ENCODE measurements at regions not wholly inside any gene's neighbourhood (a gene's known extent, or its start where the extent isn't known, plus 50 kb on each side); places are given as distances from the start of the nearest gene placed in this dataset.
"Not testable (repeated sequence)": the region's sequence is repeated elsewhere in the genome, so short reads cannot be mapped to it uniquely, and the experiment has no call there.

- Histone ChIP-seq H3K27me3 (ENCODE audit: control insufficient read depth, insufficient read depth, low read length) (no peaks in the 10 kb centered on the region), H3K9me3 (ENCODE audit: control insufficient read depth, insufficient read depth, low read depth, low read length) (no peaks in the 10 kb centered on the region), H3K9ac (ENCODE audit: low read length) (no peak overlapping the region), H3K36me3 (ENCODE audit: control insufficient read depth, insufficient read depth, low read length) (no peaks in the 10 kb centered on the region), H3K4me3 (ENCODE audit: low read depth, low read length) (no peak overlapping the region), H3K4me1 (ENCODE audit: control insufficient read depth, insufficient read depth, low read length) (peaks cover 15% of the 10 kb centered on the region), H3K27ac (ENCODE audit: low read depth, low read length) (no peak overlapping the region)
Measured at GRCh38 chr4:111066001-111066400, 443.1 kb upstream of the PITX2 start.

GRCh38 chr4:111066447-111066846 lies 443.6 kb upstream of the PITX2 start:
- H3K27ac ChIP-seq (ENCODE audit: low read depth, low read length): no peak overlapping the region
- H3K9me3 ChIP-seq (ENCODE audit: control insufficient read depth, insufficient read depth, low read depth, low read length): no peaks in the 10 kb centered on the region
- no peak overlapping the region for H3K4me3 ChIP-seq (ENCODE audit: low read depth, low read length)
- H3K9ac ChIP-seq (ENCODE audit: low read length): no peak overlapping the region
- H3K36me3 ChIP-seq (ENCODE audit: control insufficient read depth, insufficient read depth, low read length): no peaks in the 10 kb centered on the region
- peaks cover 15% of the 10 kb centered on the region for H3K4me1 ChIP-seq (ENCODE audit: control insufficient read depth, insufficient read depth, low read length)
- no peaks in the 10 kb centered on the region for H3K27me3 ChIP-seq (ENCODE audit: control insufficient read depth, insufficient read depth, low read length)

- Histone ChIP-seq H3K4me1 (ENCODE audit: control insufficient read depth, insufficient read depth, low read length) (peaks cover 15% of the 10 kb centered on the region), H3K4me3 (ENCODE audit: low read depth, low read length) (no peak overlapping the region), H3K27ac (ENCODE audit: low read depth, low read length) (no peak overlapping the region), H3K27me3 (ENCODE audit: control insufficient read depth, insufficient read depth, low read length) (no peaks in the 10 kb centered on the region), H3K36me3 (ENCODE audit: control insufficient read depth, insufficient read depth, low read length) (no peaks in the 10 kb centered on the region), H3K9ac (ENCODE audit: low read length) (no peak overlapping the region), H3K9me3 (ENCODE audit: control insufficient read depth, insufficient read depth, low read depth, low read length) (no peaks in the 10 kb centered on the region)
Measured at GRCh38 chr4:111066887-111067286, 444.0 kb upstream of the PITX2 start.

DNA sequence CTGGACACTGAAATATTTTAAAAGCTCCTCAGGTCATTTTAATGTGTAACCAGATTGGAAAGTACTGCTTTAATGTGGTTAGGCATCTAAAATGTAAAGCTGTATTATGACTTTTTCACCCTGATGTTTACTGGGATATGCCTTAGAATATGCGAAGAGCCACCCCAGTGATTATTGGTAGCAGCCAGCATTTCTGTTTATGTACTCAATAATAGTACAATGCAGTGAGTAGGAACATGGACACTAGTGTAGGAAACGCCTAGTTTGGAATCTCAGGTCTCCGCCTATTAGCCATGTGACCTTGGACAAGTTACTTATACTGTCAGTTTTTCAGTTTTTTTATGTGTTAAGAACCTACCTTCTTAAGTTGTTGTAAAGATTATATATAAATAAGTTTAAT lies 446.0 kb upstream of the PITX2 start:
- Histone ChIP-seq H3K9me3 (ENCODE audit: control insufficient read depth, insufficient read depth, low read depth, low read length) (0 out of 2 replicates have a peak, but pooled peaks cover 4% of the 10 kb centered on the region), H3K9ac (ENCODE audit: low read length) (no peak overlapping the region), H3K27me3 (ENCODE audit: control insufficient read depth, insufficient read depth, low read length) (no peaks in the 10 kb centered on the region), H3K27ac (ENCODE audit: low read depth, low read length) (no peak overlapping the region), H3K4me3 (ENCODE audit: low read depth, low read length) (no peak overlapping the region), H3K4me1 (ENCODE audit: control insufficient read depth, insufficient read depth, low read length) (peaks cover 12% of the 10 kb centered on the region), H3K36me3 (ENCODE audit: control insufficient read depth, insufficient read depth, low read length) (no peaks in the 10 kb centered on the region)

DNA sequence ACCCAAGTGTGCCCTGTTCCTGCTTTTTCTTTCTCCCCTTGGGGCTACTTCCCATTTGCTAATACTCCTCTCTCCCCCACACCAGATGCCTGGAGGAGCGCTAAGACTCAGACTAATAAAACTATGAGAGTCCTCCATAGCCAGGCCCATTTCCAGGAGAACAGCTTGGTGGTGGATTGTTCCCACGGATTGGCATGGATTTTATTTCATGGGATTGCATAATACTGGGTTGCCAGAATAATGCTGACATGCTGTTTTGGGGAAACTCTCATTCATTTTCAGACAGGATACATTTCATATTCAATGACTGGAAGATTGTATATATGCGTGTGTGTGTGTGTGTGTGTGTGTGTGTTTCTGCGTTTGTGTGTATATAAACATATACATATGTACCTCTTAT lies 447.5 kb upstream of the PITX2 start:
- H3K9ac ChIP-seq (ENCODE audit: low read length): no peak overlapping the region
- H3K27me3 ChIP-seq (ENCODE audit: control insufficient read depth, insufficient read depth, low read length): no peaks in the 10 kb centered on the region
- peaks cover 3% of the 10 kb centered on the region; the same call in 1 of the 2 replicates for H3K4me1 ChIP-seq (ENCODE audit: control insufficient read depth, insufficient read depth, low read length)
- H3K27ac ChIP-seq (ENCODE audit: low read depth, low read length): no peak overlapping the region
- H3K4me3 ChIP-seq (ENCODE audit: low read depth, low read length): no peak overlapping the region
- H3K36me3 ChIP-seq (ENCODE audit: control insufficient read depth, insufficient read depth, low read length): no peaks in the 10 kb centered on the region
- 0 out of 2 replicates have a peak, but pooled peaks cover 4% of the 10 kb centered on the region for H3K9me3 ChIP-seq (ENCODE audit: control insufficient read depth, insufficient read depth, low read depth, low read length)

DNA sequence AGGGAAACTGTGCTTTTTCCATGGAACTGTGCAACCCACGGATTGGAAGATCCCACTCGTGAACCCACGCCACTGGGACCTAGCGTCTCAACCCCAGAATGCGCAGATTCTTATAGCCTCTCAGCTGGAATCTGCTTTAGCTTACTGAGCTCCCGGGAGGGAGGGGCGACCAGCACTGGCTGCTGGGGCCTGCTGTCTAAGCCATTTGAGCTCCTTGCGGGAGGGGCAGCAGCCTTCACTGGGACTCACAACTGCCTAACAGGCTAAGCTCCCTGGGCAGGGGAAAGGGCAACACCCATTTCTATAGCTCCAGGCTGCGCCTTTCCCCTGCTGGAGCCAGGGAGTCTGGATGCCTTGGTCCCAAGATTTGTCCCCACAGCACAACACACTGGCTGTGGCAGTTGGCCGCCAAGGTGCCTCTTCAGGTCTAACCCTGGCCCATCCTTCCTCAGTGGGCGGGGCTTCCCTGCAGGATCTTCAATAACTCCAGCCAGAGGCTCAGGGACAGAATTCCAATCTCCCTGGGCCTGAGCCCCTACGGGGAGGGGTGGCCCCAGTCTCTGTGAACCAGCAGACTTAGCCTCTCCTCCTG lies 451.7 kb upstream of the PITX2 start:
- no peaks in the 10 kb centered on the region for H3K27me3 ChIP-seq (ENCODE audit: control insufficient read depth, insufficient read depth, low read length)
- H3K36me3 ChIP-seq (ENCODE audit: control insufficient read depth, insufficient read depth, low read length): no peaks in the 10 kb centered on the region
- 0 out of 2 replicates have a peak, but pooled peaks cover 4% of the 10 kb centered on the region for H3K9me3 ChIP-seq (ENCODE audit: control insufficient read depth, insufficient read depth, low read depth, low read length)
- no peak overlapping the region for H3K9ac ChIP-seq (ENCODE audit: low read length)
- no peak overlapping the region for H3K27ac ChIP-seq (ENCODE audit: low read depth, low read length)
- H3K4me1 ChIP-seq (ENCODE audit: control insufficient read depth, insufficient read depth, low read length): peaks cover 3% of the 10 kb centered on the region; the same call in 1 of the 2 replicates
- no peak overlapping the region for H3K4me3 ChIP-seq (ENCODE audit: low read depth, low read length)

DNA sequence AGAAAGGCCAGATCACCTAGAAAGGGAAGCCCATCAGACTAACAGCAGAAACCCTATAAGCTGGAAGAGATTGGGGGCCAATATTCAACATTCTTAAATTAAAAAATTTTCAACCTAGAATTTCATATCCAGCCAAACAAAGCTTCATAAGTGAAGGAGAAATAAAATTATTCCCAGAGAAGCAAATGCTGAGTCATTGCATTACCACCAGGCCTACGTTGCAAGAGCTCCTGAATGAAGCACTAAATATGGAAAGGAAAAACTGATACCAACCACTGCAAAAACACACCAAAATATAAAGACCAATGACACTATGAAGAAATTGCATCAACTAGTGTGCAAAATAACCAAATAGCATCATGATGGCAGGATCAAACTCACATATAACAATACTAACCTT lies 453.4 kb upstream of the PITX2 start:
- not testable (repeated sequence) for H3K4me1 ChIP-seq (ENCODE audit: control insufficient read depth, insufficient read depth, low read length); H3K27ac ChIP-seq (ENCODE audit: low read depth, low read length); H3K9me3 ChIP-seq (ENCODE audit: control insufficient read depth, insufficient read depth, low read depth, low read length); H3K36me3 ChIP-seq (ENCODE audit: control insufficient read depth, insufficient read depth, low read length); H3K27me3 ChIP-seq (ENCODE audit: control insufficient read depth, insufficient read depth, low read length); H3K4me3 ChIP-seq (ENCODE audit: low read depth, low read length); H3K9ac ChIP-seq (ENCODE audit: low read length)

GRCh38 chr4:111108153-111108552 lies 485.3 kb upstream of the PITX2 start:
- no peak overlapping the region for H3K27ac ChIP-seq (ENCODE audit: low read depth, low read length)
- no peaks in the 10 kb centered on the region for H3K4me1 ChIP-seq (ENCODE audit: control insufficient read depth, insufficient read depth, low read length)
- no peak overlapping the region for H3K9ac ChIP-seq (ENCODE audit: low read length)
- no peaks in the 10 kb centered on the region for H3K36me3 ChIP-seq (ENCODE audit: control insufficient read depth, insufficient read depth, low read length)
- H3K4me3 ChIP-seq (ENCODE audit: low read depth, low read length): no peak overlapping the region
- no peaks in the 10 kb centered on the region for H3K9me3 ChIP-seq (ENCODE audit: control insufficient read depth, insufficient read depth, low read depth, low read length)
- H3K27me3 ChIP-seq (ENCODE audit: control insufficient read depth, insufficient read depth, low read length): no peaks in the 10 kb centered on the region

DNA sequence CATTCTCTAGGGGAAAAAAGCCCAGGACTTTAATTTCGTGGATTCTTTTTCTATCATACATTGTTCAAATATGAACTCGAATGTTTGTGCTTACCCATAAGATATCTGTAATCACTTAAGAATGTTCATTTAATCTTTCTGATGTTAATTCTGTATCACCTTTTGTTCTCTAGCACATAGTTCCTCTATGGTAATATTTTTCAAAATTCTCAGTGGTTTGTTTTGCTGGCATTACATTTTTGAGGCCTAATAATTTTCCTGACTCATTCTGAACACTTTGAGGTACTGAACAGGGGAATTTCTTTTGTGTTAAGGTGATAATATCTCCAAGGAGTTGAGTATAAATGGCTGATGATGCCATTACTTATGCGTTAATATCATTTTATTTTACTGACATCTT lies 490.7 kb upstream of the PITX2 start:
- Histone ChIP-seq H3K4me3 (ENCODE audit: low read depth, low read length) (no peak overlapping the region), H3K36me3 (ENCODE audit: control insufficient read depth, insufficient read depth, low read length) (no peaks in the 10 kb centered on the region), H3K9me3 (ENCODE audit: control insufficient read depth, insufficient read depth, low read depth, low read length) (no peaks in the 10 kb centered on the region), H3K4me1 (ENCODE audit: control insufficient read depth, insufficient read depth, low read length) (no peaks in the 10 kb centered on the region), H3K27ac (ENCODE audit: low read depth, low read length) (no peak overlapping the region), H3K9ac (ENCODE audit: low read length) (no peak overlapping the region), H3K27me3 (ENCODE audit: control insufficient read depth, insufficient read depth, low read length) (no peaks in the 10 kb centered on the region)

DNA sequence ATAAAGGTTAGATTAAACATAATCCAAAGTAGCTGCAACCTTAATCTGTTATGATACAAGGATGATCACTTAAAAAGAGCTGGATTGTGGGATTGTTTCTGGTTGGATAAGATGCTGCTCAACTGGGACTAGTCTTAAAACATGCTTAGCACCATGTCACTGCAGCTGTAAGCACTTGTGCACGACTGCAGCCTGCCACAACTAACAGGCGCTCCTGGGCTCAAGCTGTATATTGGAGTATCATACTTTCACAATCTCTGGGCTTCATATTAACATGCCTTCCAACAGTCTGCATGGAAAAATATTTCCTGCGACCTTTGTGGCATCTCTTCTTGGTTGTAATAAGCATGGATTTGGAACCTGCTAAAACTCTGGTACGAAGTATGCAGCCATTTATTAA lies 493.0 kb upstream of the PITX2 start:
- Histone ChIP-seq H3K4me1 (ENCODE audit: control insufficient read depth, insufficient read depth, low read length) (no peaks in the 10 kb centered on the region), H3K36me3 (ENCODE audit: control insufficient read depth, insufficient read depth, low read length) (no peaks in the 10 kb centered on the region), H3K27ac (ENCODE audit: low read depth, low read length) (no peak overlapping the region), H3K4me3 (ENCODE audit: low read depth, low read length) (no peak overlapping the region), H3K9me3 (ENCODE audit: control insufficient read depth, insufficient read depth, low read depth, low read length) (no peaks in the 10 kb centered on the region), H3K27me3 (ENCODE audit: control insufficient read depth, insufficient read depth, low read length) (no peaks in the 10 kb centered on the region), H3K9ac (ENCODE audit: low read length) (no peak overlapping the region)

GRCh38 chr4:111120191-111120590 lies 497.3 kb upstream of the PITX2 start:
- no peaks in the 10 kb centered on the region for H3K36me3 ChIP-seq (ENCODE audit: control insufficient read depth, insufficient read depth, low read length)
- H3K4me1 ChIP-seq (ENCODE audit: control insufficient read depth, insufficient read depth, low read length): no peaks in the 10 kb centered on the region

GRCh38 chr4:111126340-111126739 lies 503.5 kb upstream of the PITX2 start:
- H3K4me1 ChIP-seq (ENCODE audit: control insufficient read depth, insufficient read depth, low read length): no peaks in the 10 kb centered on the region; the same call in 1 of the 2 replicates
- H3K36me3 ChIP-seq (ENCODE audit: control insufficient read depth, insufficient read depth, low read length): no peaks in the 10 kb centered on the region
- H3K27me3 ChIP-seq (ENCODE audit: control insufficient read depth, insufficient read depth, low read length): no peaks in the 10 kb centered on the region
- no peak overlapping the region for H3K27ac ChIP-seq (ENCODE audit: low read depth, low read length)
- H3K4me3 ChIP-seq (ENCODE audit: low read depth, low read length): no peak overlapping the region
- H3K9me3 ChIP-seq (ENCODE audit: control insufficient read depth, insufficient read depth, low read depth, low read length): no peaks in the 10 kb centered on the region
- H3K9ac ChIP-seq (ENCODE audit: low read length): no peak overlapping the region

More at GRCh38 chr4:111120191-111120590, 497.3 kb upstream of the PITX2 start:
- Histone ChIP-seq H3K4me3 (ENCODE audit: low read depth, low read length) (no peak overlapping the region), H3K9me3 (ENCODE audit: control insufficient read depth, insufficient read depth, low read depth, low read length) (no peaks in the 10 kb centered on the region), H3K9ac (ENCODE audit: low read length) (no peak overlapping the region), H3K27ac (ENCODE audit: low read depth, low read length) (no peak overlapping the region), H3K27me3 (ENCODE audit: control insufficient read depth, insufficient read depth, low read length) (no peaks in the 10 kb centered on the region)
